HAP-1 (cell line): ENCODE measurements at regions not wholly inside any gene's neighbourhood (a gene's known extent, or its start where the extent isn't known, plus 50 kb on each side); places are given as distances from the start of the nearest gene placed in this dataset.

Experiments used
- DNase-seq, 2 experiments: peaks; one replicate each; pipeline ENCODE4 v3.0.0-alpha.2; 2016 to 2020; ENCODE audit warnings: low spot score in 2 of 2
- H3K27me3 ChIP-seq: fragments of 250-450 bp; sonication (Bioruptor Pico); 2 replicates; pipeline ENCODE4 v1.5.1; 2020; ENCODE audit warnings: low read depth, mild to moderate bottlenecking, moderate library complexity
- H3K36me3 ChIP-seq: fragments of 250-450 bp; sonication (Bioruptor Pico); replicated peaks from 2 replicates; pipeline ENCODE4 v1.5.1; 2020; ENCODE audit warnings: mild to moderate bottlenecking
- H3K4me1 ChIP-seq: fragments of 250-450 bp; sonication (Bioruptor Pico); 2 replicates; pipeline ENCODE4 v1.5.1; 2020; ENCODE audit warnings: mild to moderate bottlenecking
- H3K4me3 ChIP-seq: fragments of 250-450 bp; sonication (Bioruptor Pico); 2 replicates; pipeline ENCODE4 v1.5.1; 2020; ENCODE audit warnings: mild to moderate bottlenecking, moderate library complexity
- H3K9me3 ChIP-seq: fragments of 250-450 bp; sonication (Bioruptor Pico); 2 replicates; pipeline ENCODE4 v1.5.1; 2020; ENCODE audit warnings: mild to moderate bottlenecking, moderate library complexity
- in situ Hi-C: fragments of 300-500 bp; cut with MboI; formaldehyde crosslinking; loops from 3 replicates; pipeline ENCODE4 v1.14.3; 2020; ENCODE audit warnings: low sequenced_read_pairs, inconsistent platforms, mixed read lengths

GRCh38 chr15:31444844-31445243, 118.2 kb downstream of the KLF13 start:
- Histone ChIP-seq H3K36me3 (no peaks in the 10 kb centered on the region), H3K9me3 (no peaks in the 10 kb centered on the region), H3K4me3 (no peak overlapping the region), H3K4me1 (no peaks in the 10 kb centered on the region), H3K27me3 (no peaks in the 10 kb centered on the region)
- DNase-seq, result no peak
- in situ Hi-C loops, result no loop called here

DNA sequence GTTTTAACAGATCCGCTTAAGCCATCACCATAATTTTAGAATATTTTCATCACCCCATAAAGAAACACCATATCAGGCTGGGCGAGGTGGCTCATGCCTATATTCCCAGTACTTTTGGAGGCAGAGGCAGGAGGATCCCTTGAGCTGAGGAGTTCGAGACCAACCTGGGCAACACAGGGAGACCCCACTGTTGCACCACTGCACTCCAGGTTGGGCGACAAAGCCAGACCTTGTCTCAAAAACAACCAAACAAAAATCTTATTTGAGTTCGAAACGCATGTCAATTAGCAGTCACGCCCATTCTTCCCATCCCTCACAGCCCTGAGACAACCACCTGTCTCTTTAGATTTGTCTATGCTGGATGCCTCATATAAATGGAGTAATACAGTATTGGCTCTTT, 119.9 kb downstream of the KLF13 start:
- 0 out of 2 replicates have a peak, but pooled peaks cover 2% of the 10 kb centered on the region for H3K27me3 ChIP-seq
- in situ Hi-C loops, result no loop called here
- H3K36me3 ChIP-seq, result no peaks in the 10 kb centered on the region
- H3K4me1 ChIP-seq, result no peaks in the 10 kb centered on the region
- no peak overlapping the region for H3K4me3 ChIP-seq
- DNase-seq, result no peak
- no peaks in the 10 kb centered on the region for H3K9me3 ChIP-seq

DNA sequence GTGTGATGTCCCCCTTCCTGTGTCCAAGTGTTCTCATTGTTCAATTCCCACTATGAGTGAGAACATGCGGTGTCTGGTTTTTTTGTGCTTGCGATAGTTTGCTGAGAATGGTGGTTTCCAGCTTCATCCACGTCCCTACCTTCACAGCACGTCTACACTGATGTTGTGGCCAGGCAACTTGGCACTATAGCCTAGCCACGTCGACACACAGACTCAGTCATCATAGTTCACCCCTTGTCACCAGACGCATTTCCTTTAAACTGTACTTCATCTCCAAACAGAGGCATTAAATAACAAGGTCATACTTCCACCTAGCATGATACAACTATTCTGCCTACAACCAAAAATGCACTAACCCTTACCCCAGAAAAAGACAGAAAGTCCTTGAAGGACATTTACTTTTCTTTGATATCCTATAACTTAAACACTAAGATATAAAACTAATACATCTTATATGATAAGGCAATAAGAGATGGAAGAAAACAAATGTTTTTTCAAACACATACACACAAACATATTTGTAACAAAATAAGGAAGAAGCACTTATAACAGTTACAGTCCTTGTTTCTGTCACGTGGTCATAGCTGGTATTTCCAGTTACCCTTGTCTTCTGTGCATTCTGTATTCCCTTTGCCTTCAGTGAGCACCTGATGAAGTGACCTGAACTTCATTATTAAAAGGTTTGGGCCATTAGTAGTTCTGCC, 121.4 kb downstream of the KLF13 start:
- 0 out of 2 replicates have a peak, but pooled peaks cover 2% of the 10 kb centered on the region for H3K27me3 ChIP-seq
- in situ Hi-C loops, result no loop called here

DNA sequence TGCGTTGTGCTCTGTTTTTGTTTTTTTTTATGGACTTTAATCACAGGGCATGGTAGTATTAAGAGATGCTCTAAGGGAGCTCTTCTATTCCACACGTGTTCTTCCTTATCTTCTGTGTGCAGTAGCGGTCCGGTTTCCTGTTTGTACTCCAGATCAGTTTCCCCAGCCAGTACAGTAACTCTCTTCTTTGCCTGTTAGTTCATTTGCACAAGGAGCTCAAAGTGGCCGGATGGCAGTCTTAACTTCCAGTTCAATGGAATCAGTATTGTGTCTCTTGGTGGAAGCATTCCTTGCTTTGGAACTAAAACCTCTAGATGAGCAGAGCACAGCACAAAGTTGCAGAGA, 122.0 kb downstream of the KLF13 start:
- H3K4me3 ChIP-seq, result no peak overlapping the region
- H3K27me3 ChIP-seq, result 0 out of 2 replicates have a peak, but pooled peaks cover 2% of the 10 kb centered on the region
- in situ Hi-C loops, result no loop called here
- no peaks in the 10 kb centered on the region for H3K36me3 ChIP-seq
- H3K4me1 ChIP-seq, result no peaks in the 10 kb centered on the region
- no peak for DNase-seq
- H3K9me3 ChIP-seq, result no peaks in the 10 kb centered on the region

More for the DNA sequence above, 121.4 kb downstream of the KLF13 start:
- no peaks in the 10 kb centered on the region for H3K4me1 ChIP-seq
- no peaks in the 10 kb centered on the region for H3K9me3 ChIP-seq
- DNase-seq, result no peak
- H3K36me3 ChIP-seq, result no peaks in the 10 kb centered on the region
- no peak overlapping the region for H3K4me3 ChIP-seq

- 0 out of 2 replicates have a peak, but pooled peaks cover 2% of the 10 kb centered on the region for H3K27me3 ChIP-seq
- H3K36me3 ChIP-seq, result no peaks in the 10 kb centered on the region
- H3K4me1 ChIP-seq, result no peaks in the 10 kb centered on the region
- no peak overlapping the region for H3K4me3 ChIP-seq
- in situ Hi-C loops, result no loop called here
- DNase-seq, result no peak
- H3K9me3 ChIP-seq, result no peaks in the 10 kb centered on the region
These were observed 126.2 kb downstream of the KLF13 start for GRCh38 chr15:31452595-31453557.

DNA sequence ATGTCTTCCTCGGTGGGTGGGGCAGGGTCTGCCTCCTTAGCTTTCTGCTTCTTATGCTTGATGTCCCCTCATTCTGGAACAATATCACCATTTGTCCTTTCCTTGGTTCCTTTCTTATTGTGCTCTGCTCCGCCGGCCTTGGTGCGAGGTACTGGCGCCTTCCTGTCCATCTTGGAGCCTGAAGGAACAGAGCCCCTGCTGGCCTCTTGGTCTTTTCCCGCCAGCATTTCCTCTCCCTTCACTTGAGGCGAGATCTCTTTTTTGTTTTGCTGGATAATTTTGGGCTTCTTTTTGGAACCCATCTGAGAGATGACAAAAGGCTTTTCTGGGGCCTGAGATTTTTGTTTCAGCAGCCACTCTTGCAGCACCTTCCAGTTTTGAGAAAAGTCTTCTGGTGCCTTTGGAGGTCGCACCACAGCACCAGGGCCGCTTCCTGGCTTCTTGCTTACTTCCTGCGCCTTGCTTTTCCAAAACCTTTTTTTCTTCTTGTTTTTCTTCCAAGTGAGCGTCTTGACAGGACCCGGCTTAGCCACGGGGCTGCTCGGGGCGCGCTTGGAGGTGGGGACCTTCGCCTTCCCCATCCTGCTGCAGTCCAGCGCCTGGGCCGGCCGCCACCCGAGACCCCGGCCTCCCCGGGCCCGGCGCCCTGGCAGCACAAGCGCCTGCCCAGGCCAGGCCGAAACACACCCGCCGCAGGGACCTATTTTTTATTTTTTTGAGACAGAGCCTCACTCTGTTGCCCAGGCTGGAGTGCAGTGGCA, 127.1 kb downstream of the KLF13 start:
- Histone ChIP-seq H3K36me3 (no peaks in the 10 kb centered on the region), H3K4me1 (no peaks in the 10 kb centered on the region), H3K9me3 (no peaks in the 10 kb centered on the region), H3K27me3 (0 out of 2 replicates have a peak, but pooled peaks cover 2% of the 10 kb centered on the region), H3K4me3 (no peak overlapping the region)
- in situ Hi-C loops, result no loop called here
- DNase-seq, result no peak

DNA sequence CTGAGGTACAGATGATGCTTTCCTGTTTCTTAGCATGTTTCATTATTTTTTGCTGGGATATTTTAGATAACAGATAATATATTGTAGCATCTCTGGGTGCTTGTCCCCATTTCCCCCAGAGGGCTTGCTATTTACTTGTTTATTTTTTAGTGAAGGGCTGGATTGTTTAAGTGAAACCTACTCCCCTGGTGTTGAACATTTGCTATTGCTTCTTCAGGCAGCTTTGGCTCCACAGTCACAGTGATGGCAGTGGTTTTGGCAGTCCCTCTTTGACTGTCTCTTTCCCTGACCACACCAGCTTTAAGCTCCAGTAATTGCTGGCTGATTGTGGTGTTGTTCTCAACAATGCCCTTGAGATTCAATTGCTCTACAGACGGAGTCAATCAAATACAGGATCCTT, 128.9 kb downstream of the KLF13 start:
- Histone ChIP-seq H3K36me3 (no peaks in the 10 kb centered on the region), H3K4me3 (no peak overlapping the region), H3K9me3 (no peaks in the 10 kb centered on the region), H3K27me3 (0 out of 2 replicates have a peak, but pooled peaks cover 2% of the 10 kb centered on the region), H3K4me1 (no peaks in the 10 kb centered on the region)
- DNase-seq, result no peak
- in situ Hi-C loops, result no loop called here

DNA sequence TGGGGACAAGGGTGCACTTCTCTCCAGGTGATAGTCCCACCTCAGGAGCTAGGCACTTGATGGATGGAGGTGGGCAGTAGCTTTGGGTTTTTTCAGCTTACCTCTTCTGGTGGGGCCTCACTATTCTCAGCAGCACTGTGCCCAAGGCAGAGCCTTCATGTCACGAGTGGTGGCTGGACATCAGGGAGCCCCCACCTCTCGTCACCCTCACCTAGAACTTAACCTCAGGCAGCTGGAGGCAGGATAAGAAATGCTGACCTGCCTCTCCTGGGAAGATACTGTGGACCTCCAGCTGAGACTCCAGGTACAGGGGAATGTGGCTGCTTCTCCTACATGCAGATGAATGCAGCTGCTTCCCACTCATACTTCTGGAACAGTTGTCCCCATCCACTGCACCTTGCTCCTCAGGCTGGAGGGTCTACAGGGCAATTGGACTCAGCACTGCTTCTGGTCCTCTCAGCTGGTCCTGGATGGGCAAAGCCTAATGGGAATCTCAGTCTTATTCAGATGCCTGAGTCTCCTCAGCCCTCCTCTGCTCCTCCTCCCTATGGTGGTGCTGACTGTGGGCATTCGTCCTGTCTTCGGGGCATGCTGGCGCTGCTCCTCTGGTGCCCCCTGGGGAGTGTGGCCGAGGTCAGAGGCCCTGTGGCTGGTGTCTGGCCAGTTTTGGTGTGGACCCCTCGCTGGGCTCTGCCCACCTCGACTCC, 129.9 kb downstream of the KLF13 start:
- Histone ChIP-seq H3K9me3 (no peaks in the 10 kb centered on the region), H3K36me3 (no peaks in the 10 kb centered on the region), H3K4me3 (no peak overlapping the region), H3K27me3 (no peaks in the 10 kb centered on the region), H3K4me1 (no peaks in the 10 kb centered on the region)
- in situ Hi-C loops, result no loop called here
- DNase-seq, result no peak

DNA sequence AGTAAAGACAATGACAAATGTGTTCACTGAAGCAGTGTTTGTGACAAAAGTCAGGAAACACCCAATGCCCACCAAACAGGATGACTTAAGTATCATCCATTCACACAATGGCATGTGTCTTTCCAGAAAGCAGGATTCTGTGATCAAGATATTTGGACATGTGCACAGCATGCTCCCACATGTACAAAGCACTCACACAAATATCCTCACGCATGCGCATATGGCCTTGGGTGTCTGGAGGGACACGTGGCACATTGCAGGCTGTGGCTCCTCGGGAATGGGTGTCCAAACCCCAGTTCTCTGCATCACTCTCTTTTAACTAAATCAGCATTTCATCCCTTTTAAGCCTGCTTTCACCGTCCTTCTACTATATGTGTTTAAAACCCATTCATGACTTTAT, 130.5 kb downstream of the KLF13 start:
- Histone ChIP-seq H3K4me3 (no peak overlapping the region), H3K36me3 (no peaks in the 10 kb centered on the region), H3K4me1 (no peaks in the 10 kb centered on the region), H3K27me3 (no peaks in the 10 kb centered on the region), H3K9me3 (no peaks in the 10 kb centered on the region)
- in situ Hi-C loops, result no loop called here
- DNase-seq, result no peak

GRCh38 chr15:31457631-31458526, 131.2 kb downstream of the KLF13 start:
- Histone ChIP-seq H3K4me3 (no peak overlapping the region), H3K9me3 (no peaks in the 10 kb centered on the region), H3K36me3 (no peaks in the 10 kb centered on the region), H3K27me3 (no peaks in the 10 kb centered on the region), H3K4me1 (no peaks in the 10 kb centered on the region)
- in situ Hi-C loops, result no loop called here
- DNase-seq, result no peak

DNA sequence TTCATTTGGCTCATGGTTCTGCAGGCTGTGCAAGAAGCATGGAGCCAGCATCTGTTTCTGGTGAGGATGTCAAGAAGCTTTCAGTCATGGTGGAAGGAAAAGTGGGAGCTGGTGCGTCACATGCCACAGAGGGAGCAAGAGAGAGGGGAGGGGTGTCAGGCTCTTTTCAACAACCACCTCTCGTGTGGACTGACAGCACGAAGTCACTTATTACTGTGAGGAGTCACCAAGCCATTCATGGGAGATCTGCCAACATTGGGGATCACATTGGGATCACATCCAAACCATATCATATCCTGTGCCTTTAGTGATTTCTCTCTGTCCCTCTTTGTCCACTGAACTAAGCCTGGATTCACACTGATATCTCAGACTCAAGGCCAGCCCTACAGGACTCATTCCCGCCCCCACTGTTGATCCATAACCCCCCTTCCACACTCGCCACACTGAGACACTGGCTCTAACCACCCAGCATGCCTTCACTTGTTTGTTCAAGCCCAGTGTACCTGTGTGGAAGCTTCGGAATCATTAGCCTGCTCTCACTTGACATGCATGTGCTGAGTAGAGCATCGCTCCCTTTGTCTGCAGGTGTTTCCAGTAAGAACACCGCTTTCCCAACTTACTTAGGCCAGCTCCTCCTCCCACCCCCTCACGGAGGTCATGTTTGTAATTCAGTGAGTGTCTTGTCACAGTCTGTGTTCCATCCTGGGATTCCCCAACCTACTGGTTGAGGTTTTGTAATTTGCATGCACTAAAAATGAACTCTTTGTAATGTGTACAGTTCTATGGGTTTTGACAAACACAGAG, 132.2 kb downstream of the KLF13 start:
- no peak for DNase-seq
- in situ Hi-C loops, result no loop called here
- Histone ChIP-seq H3K4me3 (no peak overlapping the region), H3K4me1 (no peaks in the 10 kb centered on the region), H3K27me3 (no peaks in the 10 kb centered on the region; the same call in 1 of the 2 replicates), H3K36me3 (no peaks in the 10 kb centered on the region), H3K9me3 (no peaks in the 10 kb centered on the region)

DNA sequence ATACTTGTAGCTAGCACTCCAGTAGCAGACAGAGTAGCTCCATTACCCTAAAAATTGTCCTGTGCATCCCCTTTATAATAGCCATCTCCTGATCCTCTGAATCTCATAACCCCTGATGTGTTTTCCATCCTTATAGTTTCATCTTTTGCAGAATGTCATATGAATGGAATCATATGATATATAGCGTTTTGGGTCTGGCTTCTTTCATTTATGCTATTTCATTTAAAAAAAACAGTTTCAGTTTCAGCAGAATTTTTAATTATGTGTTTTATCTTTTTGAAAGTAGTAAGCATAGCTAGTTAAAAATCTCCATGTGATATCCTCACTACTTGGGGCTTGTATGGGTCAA, 132.7 kb downstream of the KLF13 start:
- Histone ChIP-seq H3K4me3 (no peak overlapping the region), H3K36me3 (no peaks in the 10 kb centered on the region), H3K4me1 (no peaks in the 10 kb centered on the region), H3K9me3 (no peaks in the 10 kb centered on the region), H3K27me3 (no peaks in the 10 kb centered on the region; the same call in 1 of the 2 replicates)
- DNase-seq, result no peak
- in situ Hi-C loops, result no loop called here
